ENCODE measurements at regions not wholly inside any gene's neighbourhood (a gene's known extent, or its start where the extent isn't known, plus 50 kb on each side); places are given as distances from the start of the nearest gene placed in this dataset.
A peak's percentile ranks its signal among the peaks of the same experiment; 100 is the strongest.

GRCh38 chr5:93899026-93899600 lies 157.7 kb upstream of the POU5F2 start:
- H3K27ac ChIP-seq (ENCODE audit: low read length): no peak overlapping the region
- DNase-seq (ENCODE audit: low read depth, low spot score) (no peak), ATAC-seq (no peak; the same call in 1 of the 2 replicates)
- no TSS peak for BruUV-seq (replicated peaks)
- H3K4me3 ChIP-seq (ENCODE audit: low read depth in 2 of 2, low read length in 2 of 2): no peak overlapping the region
- ChIA-PET CTCF (no interaction called here), POLR2A (interaction anchor here (0.6 kb wide), 1 partner anchor 669 kb away, joined by 3 read pairs; no protein-coding TSS in a partner anchor)
- H3K4me1 ChIP-seq (ENCODE audit: control insufficient read depth, insufficient read depth, low read length): no peaks in the 10 kb centered on the region
- in situ Hi-C loops (cut with HindIII; ENCODE audit: low pct_unique_long_range_greater_than_20kb, low sequenced_read_pairs): no loop called here
- no peaks in the 10 kb centered on the region for H3K27me3 ChIP-seq (ENCODE audit: control insufficient read depth, insufficient read depth, low read length)
- intact Hi-C loops (cut with micrococcal nuclease; ENCODE audit: unreplicated experiment): no loop called here
- H3K9me3 ChIP-seq (ENCODE audit: control insufficient read depth, insufficient read depth, low read depth, low read length): no peaks in the 10 kb centered on the region
- TF ChIP-seq, protein P1, sequence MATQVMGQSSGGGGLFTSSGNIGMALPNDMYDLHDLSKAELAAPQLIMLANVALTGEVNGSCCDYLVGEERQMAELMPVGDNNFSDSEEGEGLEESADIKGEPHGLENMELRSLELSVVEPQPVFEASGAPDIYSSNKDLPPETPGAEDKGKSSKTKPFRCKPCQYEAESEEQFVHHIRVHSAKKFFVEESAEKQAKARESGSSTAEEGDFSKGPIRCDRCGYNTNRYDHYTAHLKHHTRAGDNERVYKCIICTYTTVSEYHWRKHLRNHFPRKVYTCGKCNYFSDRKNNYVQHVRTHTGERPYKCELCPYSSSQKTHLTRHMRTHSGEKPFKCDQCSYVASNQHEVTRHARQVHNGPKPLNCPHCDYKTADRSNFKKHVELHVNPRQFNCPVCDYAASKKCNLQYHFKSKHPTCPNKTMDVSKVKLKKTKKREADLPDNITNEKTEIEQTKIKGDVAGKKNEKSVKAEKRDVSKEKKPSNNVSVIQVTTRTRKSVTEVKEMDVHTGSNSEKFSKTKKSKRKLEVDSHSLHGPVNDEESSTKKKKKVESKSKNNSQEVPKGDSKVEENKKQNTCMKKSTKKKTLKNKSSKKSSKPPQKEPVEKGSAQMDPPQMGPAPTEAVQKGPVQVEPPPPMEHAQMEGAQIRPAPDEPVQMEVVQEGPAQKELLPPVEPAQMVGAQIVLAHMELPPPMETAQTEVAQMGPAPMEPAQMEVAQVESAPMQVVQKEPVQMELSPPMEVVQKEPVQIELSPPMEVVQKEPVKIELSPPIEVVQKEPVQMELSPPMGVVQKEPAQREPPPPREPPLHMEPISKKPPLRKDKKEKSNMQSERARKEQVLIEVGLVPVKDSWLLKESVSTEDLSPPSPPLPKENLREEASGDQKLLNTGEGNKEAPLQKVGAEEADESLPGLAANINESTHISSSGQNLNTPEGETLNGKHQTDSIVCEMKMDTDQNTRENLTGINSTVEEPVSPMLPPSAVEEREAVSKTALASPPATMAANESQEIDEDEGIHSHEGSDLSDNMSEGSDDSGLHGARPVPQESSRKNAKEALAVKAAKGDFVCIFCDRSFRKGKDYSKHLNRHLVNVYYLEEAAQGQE (IDR thresholded peaks at IDR 0.05; ENCODE audit: insufficient read depth in 1 of 2, low read depth in 2 of 2, low read length in 1 of 2): no peak
- TF ChIP-seq, protein P2, sequence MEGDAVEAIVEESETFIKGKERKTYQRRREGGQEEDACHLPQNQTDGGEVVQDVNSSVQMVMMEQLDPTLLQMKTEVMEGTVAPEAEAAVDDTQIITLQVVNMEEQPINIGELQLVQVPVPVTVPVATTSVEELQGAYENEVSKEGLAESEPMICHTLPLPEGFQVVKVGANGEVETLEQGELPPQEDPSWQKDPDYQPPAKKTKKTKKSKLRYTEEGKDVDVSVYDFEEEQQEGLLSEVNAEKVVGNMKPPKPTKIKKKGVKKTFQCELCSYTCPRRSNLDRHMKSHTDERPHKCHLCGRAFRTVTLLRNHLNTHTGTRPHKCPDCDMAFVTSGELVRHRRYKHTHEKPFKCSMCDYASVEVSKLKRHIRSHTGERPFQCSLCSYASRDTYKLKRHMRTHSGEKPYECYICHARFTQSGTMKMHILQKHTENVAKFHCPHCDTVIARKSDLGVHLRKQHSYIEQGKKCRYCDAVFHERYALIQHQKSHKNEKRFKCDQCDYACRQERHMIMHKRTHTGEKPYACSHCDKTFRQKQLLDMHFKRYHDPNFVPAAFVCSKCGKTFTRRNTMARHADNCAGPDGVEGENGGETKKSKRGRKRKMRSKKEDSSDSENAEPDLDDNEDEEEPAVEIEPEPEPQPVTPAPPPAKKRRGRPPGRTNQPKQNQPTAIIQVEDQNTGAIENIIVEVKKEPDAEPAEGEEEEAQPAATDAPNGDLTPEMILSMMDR (IDR thresholded peaks at IDR 0.05): peak; percentile 69; the same call in 1 of the 2 replicates
- H3K36me3 ChIP-seq (ENCODE audit: control insufficient read depth, insufficient read depth, low read length): no peaks in the 10 kb centered on the region

GRCh38 chr5:93894601-93895354 lies 153.4 kb upstream of the POU5F2 start:
- TF ChIP-seq POLR2AphosphoS5 (IDR thresholded peaks at IDR 0.05; ENCODE audit: low read depth, low read length) (no peak), SIN3A (IDR thresholded peaks at IDR 0.05; ENCODE audit: borderline replicate concordance, insufficient read depth, low read depth, low read length) (no peak), TCF7L2 (IDR thresholded peaks at IDR 0.05; ENCODE audit: low read depth, low read length) (no peak)
- TF ChIP-seq, protein P1 (IDR thresholded peaks at IDR 0.05; ENCODE audit: insufficient read depth in 1 of 2, low read depth in 2 of 2, low read length in 1 of 2): no peak
- TF ChIP-seq, protein P2 (IDR thresholded peaks at IDR 0.05): peak; percentile 70
- no peaks in the 10 kb centered on the region for H3K4me1 ChIP-seq (ENCODE audit: control insufficient read depth, insufficient read depth, low read length)
- no peak for DNase-seq (ENCODE audit: low read depth, low spot score)
- intact Hi-C loops (cut with micrococcal nuclease; ENCODE audit: unreplicated experiment): no loop called here
- no peak overlapping the region for H3K27ac ChIP-seq (ENCODE audit: low read length)
- ChIA-PET POLR2A (no interaction called here), CTCF (interaction anchor here (0.6 to 1.2 kb wide), 2 partner anchors 308 to 610 kb away, joined by 3 to 5 read pairs; no protein-coding TSS in a partner anchor)
- no peaks in the 10 kb centered on the region for H3K27me3 ChIP-seq (ENCODE audit: control insufficient read depth, insufficient read depth, low read length)
- no peaks in the 10 kb centered on the region for H3K9me3 ChIP-seq (ENCODE audit: control insufficient read depth, insufficient read depth, low read depth, low read length)
- no TSS peak for BruUV-seq (replicated peaks)
- H3K4me3 ChIP-seq (ENCODE audit: low read depth in 2 of 2, low read length in 2 of 2): no peak overlapping the region
- no peaks in the 10 kb centered on the region for H3K36me3 ChIP-seq (ENCODE audit: control insufficient read depth, insufficient read depth, low read length)
- in situ Hi-C loops (cut with HindIII; ENCODE audit: low pct_unique_long_range_greater_than_20kb, low sequenced_read_pairs): no loop called here
- ATAC-seq: no peak

Data from Panc1 (cell line).